ENCODE measurements at regions not wholly inside any gene's neighbourhood (a gene's known extent, or its start where the extent isn't known, plus 50 kb on each side); places are given as distances from the start of the nearest gene placed in this dataset.

DNA sequence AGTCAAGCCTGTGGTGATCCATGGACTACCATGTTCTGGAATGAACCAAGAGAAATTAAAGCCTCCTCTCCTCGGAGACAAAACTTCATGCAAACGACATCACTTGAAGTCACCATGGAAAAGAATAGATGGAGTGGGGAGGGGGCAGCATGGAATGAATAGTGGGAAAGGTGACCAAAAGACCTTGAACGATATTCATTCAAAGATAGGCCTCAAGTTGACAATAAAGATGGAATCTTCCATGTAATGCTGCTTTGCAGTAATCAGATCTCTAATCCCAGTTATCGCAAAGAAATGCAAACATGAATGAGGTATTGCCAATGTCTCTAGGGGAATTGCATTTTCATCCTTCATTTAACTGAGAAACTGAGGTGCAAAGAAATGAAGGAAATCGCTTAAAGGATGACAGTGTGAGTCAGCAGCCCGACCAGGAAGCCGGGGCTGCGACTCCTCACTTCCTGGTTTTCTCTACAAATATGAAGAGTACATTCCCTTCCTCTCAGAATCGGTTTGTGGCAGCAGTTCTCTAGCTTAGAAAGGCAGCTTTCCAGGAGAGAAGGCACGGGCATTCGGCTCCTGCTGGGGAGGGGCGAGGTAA lies 65.6 kb upstream of the RREB1 start:
- DNase-seq: no peak

DNA sequence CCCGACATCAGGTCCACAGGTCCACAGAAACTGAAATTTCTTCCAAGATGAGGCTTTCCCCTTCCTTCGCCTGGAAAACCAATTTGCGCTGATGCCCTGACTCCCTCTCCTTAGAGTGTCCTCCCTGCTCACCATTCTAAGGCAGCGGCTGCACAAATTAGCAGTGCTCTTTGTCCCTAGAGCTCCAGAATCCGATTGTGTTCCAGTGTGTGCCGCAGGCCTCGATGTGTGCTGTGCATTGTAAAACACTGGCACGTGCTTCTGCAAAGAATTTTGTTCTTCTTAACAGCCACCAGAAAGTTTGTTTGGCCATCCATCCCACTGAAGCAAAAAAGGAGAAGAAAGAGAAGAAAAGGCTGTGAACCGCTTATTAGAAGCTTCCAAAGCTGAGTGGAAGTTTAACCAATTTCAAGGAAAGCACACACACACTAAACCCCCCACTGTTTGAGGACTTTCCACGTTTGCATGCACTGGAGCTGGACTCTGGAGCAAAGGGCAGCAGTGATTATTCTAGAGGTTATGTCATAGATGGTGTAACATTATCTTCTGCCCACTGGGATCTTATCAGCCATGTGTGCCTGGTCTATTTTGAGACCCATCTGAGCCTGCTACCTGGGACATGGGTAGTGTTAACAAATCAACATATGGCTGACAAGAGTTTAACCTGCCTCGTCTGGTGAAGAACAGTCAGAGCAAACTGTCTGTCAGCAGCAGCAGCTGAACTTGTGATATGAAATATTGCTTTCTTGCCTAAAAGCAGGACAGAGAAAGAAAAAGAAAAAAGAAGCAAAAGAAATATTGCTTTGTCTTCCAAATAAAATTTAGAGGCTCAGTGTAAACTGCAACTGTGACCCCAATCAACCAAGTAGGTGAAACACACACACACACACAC lies 64.9 kb upstream of the RREB1 start:
- DNase-seq: no peak

DNA sequence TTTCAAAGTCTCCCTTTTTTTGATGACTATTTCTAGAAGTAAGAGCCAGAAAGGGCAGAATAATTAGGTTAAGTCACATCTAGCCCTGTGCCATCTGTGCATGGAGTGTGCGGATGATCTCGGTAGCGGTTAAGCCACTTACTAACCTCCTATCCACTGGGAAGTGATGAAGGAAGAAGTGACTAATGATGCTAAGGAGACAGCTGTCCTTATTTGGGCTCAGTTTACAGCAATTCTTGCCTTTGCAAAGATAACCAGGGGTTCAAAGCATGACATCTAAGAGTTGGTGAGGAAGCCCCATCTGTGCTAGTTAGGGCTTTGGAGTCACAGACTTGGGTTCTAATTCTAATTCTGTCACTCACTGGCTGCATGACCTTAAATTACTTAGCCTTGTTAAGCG lies 62.4 kb upstream of the RREB1 start:
- DNase-seq: no peak

DNA sequence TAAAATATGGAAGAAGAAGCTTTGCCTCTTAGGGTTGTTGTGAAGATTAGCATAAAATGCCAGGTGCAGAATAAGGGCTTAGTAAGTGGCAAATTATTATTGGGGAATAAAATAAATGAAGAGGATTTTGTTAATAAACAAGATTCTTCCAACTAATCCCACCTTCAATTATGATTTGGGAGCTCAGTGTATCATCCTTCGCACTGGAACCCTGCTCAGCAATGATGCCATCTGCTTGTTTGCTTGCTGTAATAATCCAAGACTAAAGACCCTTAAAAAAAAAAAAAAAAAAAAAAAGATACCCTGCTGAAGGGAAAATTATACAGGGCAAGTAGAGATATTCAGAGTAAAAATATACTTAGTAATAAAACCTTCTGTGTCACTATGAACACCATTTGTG lies 62.0 kb upstream of the RREB1 start:
- DNase-seq: no peak

DNA sequence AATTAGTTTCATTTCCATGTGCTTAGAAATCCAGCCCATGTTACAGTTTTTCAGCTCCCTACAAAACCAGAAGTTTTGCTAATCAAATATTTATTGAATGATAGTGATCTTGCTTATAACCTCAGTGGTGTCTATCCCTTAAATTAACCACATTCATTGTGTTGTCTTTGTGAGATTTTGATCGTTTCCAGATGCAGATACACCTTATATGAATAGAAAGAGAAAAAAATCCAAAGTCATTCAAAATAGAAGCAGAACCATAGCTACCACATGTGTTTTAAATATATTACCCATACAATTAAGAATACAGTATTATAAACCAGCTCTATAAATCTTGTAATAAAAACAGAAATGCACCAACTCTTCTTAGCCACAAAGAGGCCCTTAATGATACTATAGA lies 60.6 kb upstream of the RREB1 start:
- DNase-seq: no peak

DNA sequence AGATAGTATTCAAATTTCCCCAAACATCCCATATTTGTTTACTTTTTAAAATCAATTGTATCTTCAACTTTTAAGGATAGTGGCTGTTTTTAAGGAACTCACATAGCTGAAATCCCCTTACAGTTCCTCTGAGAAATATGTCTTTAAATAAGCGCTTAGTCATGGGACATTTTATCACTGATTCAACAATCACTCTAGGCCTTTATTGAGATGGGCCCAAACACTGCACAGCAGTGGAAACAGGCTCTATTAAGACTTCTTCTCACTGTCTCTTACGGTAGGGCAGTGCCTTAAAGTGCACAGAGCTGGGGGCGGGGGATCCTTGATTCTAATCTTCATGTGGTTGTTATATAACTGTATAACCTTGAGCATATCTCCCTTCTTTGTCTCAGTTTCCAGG lies 59.8 kb upstream of the RREB1 start:
- DNase-seq: no peak

DNA sequence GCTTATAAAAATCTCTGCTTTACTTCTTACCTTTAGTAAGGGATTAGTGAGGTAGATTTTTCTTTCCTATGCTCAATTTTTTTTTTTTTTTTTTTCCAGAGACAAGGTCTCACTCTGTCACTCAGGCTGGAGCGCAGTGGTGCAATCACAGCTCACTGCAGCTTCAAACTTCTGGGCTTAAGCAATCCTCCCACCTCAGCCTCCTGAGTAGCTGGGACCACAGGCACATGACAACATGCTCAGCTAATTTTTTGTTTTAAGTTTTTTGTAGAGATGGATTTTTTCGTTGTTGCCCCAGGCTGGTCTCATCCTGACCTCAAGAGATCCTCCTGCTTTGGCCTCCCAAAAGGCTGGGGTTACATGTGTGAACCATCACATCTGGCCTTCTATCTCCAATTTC lies 58.9 kb upstream of the RREB1 start:
- no peak for DNase-seq

DNA sequence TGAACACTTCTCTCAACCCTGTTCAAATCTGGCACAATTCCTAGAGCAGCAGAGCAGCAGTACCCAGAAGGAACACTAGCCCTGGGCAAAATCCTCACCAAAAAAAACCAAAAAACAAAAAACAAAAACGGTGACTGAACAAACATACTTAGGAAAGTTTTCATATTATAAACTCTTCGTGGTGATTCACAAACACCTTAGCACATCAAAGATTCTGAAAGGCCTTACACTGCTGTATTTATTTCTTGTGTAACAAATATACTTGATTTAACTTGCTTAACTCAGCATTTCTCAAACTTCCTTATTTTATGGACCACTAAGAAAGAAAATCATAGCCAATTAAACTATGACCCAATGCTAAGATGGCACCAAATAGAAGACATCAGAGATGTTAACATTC lies 57.8 kb upstream of the RREB1 start:
- no peak for DNase-seq

DNA sequence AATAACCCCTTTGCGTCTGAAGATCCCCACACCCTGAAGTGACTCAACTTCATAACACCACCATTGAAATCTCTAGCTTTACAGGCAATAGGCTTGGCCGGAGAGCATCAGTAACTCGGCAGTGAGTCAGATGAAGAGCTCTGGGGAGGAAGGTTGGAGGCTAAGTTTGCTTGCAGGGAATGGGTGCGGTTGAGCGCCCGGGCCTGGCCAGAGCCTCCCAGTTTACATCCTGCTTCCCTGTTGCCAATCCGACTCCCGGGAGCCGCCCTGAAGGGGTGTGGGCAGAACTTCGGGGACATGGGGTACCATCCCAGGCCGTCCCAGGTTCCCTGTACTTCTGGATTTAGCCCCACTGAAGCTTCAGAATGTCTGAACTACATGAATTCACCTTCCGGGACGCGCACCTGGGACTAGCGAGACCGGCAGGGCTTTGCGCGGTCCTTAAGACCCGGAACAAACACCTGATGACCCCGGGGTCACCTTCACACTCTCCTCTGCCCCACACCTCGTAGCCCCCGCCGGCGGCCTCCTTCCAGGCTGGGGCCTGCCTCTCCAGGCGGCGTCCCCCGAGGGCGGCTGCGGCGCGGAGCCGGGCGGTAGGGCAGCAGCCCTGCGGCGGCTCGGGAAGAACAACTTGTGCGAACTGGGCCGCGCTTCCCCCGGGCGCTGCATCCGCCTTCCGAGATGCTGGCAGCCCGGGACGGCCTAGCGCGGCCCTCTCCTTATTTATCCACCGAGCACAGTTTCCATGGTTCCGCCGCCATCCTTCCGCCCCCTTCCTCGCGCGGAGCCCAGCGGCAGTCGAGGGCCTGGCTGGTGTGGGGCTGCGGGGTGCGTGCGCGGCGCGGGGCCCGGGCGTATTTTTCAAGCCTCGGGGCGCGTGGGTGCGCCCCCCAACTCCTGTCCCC lies 56.6 kb upstream of the RREB1 start:
- no peak for DNase-seq

DNA sequence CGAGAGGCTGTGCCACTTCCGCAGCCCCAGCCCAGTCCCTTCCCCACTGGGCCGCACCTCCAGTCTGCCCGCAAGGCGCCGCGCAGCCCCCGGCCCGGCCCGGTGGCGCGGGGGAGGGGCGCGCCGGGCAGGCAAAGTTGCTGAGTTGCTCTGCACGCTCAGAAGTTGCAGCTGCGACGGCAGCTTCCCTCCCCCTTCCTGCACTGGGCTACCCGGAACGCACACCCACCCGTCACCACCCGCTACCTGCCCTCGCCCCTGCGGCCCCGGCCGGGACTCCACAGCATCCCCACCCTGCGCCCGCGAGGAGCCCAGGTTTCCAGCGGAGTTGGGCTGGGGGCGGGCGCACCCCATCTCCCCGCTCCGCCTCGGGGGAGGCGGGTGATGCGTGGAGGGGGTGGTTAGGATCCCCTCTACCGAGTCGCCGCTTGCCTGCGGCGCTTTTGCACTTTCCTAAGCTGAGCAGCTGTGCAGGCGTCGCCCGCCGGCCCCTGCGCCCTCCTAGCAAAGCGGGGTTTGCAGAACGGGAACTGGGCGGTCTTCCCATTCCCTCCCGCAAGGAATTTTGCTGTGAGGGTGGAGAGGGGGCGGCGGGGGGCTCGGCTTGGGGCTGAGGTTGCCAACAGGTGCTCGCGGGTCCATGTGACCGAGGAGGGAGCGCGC lies 55.9 kb upstream of the RREB1 start:
- no peak for DNase-seq

DNA sequence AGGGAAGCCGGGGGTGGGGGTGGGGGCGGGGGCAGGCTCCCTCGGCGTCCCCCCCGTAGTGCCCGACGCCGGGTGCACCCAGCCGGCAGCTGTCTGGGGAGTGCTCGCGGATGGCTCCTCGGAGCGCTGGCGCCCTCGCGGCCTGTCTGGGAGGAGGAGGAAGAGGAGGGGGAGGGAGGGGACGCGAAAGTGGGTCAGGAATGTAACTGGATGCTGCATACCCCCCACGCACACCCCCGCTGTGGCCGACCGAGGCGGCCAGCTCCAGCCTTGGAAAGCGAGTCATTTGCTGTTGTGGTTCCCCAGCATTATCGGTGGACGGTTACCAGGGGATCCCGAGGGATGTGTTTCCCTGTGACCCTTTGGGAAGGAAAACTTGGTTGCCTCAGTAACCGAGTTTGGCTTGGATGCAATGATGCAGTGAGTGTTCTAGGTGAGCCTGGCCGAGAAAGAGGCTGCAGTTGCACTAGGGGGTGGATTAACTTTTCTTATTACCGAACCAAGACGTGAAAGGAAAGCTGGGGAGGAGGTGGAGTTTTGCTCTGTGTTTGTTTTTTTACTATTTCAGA lies 55.2 kb upstream of the RREB1 start:
- DNase-seq: no peak

DNA sequence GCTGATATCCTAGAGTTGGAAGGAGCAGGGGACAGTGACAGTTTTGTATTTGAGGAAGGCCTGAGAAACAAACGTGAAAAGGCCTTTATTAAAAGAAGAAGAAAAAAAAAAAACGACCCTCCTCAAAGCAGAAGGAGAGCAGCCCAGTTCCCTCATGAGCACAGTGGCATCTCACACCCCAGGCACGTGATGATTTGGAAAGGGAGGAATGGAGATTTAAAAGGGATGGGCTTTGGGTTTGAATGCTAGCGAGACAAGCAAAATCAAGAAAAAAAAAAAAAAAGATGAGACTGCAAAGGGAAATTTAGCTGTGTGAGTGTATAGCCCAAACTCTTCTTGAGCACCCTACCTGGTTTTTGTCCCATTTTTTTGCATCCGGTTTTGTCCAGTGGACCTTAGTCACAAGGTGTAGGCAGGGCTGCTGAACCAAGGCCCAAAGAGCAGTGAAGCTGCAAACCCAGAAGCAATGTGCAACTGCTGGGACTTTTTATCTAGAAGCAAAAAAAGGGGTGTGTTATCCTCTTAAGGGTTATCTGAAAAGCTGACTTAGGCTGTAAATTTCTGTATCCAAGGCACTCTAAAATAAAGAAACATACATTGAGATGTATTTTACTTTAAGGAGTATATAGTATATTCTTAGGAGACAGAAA lies 54.5 kb upstream of the RREB1 start:
- no peak for DNase-seq

Data from KG1 (cell line).